Peyer's patch (tissue), 4 donors: ENCODE measurements at regions not wholly inside any gene's neighbourhood (a gene's known extent, or its start where the extent isn't known, plus 50 kb on each side); places are given as distances from the start of the nearest gene placed in this dataset.

ENCODE experiments used
- POLR2A ChIP-seq, 2 donors: fragments of 450-650 bp; IDR thresholded peaks; one replicate each; pipeline ENCODE4 v1.5.1; 2017; ENCODE audit warnings: antibody characterized with exemption in 2 of 2, mild to moderate bottlenecking in 2 of 2, moderate library complexity in 2 of 2
- TF ChIP-seq, protein P1 (sequence below), 6 experiments: fragments of 450-650 bp in 4 of 6; fragments of 200-600 bp in 2 of 6; sonication (generic) in 1 of 6; IDR thresholded peaks; one replicate each; pipeline ENCODE4 v1.5.1; 2017 to 2019; ENCODE audit warnings: antibody characterized with exemption in 6 of 6, mild to moderate bottlenecking in 3 of 6, moderate library complexity in 1 of 6

DNA sequence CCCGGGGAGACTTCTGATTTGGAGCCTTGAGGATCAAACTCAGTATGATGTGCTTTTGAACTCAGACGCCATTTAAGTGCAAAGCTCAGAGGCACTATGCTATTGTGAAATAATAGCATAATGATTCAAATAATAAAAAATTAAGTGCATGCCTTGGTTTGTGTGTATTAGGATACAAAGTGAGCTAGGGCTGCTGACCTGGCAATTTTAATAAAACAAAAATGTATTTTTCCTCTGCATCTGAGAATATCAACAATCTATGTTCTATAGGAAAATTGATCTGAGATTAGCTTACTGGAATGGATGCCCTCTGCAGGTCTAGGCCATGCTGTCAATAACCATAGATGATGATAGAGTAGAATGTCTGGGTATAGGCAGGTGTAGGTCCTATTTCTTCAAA lies 278.8 kb downstream of the DCDC2C start:
- TF ChIP-seq, protein P1, sequence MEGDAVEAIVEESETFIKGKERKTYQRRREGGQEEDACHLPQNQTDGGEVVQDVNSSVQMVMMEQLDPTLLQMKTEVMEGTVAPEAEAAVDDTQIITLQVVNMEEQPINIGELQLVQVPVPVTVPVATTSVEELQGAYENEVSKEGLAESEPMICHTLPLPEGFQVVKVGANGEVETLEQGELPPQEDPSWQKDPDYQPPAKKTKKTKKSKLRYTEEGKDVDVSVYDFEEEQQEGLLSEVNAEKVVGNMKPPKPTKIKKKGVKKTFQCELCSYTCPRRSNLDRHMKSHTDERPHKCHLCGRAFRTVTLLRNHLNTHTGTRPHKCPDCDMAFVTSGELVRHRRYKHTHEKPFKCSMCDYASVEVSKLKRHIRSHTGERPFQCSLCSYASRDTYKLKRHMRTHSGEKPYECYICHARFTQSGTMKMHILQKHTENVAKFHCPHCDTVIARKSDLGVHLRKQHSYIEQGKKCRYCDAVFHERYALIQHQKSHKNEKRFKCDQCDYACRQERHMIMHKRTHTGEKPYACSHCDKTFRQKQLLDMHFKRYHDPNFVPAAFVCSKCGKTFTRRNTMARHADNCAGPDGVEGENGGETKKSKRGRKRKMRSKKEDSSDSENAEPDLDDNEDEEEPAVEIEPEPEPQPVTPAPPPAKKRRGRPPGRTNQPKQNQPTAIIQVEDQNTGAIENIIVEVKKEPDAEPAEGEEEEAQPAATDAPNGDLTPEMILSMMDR (IDR thresholded peaks at IDR 0.05) = no peak
- TF ChIP-seq POLR2A (IDR thresholded peaks at IDR 0.05) = no peak
